ACC112 (cell line): ENCODE measurements at regions not wholly inside any gene's neighbourhood (a gene's known extent, or its start where the extent isn't known, plus 50 kb on each side); places are given as distances from the start of the nearest gene placed in this dataset.

ENCODE experiments used
- H2AFZ ChIP-seq: fragments of 200-600 bp; sonication (generic); one replicate; pipeline ENCODE4 v1.6.0; 2017; ENCODE audit warnings: antibody characterized with exemption, low read length; ENCODE audit not compliant: unreplicated experiment
- H3K27ac ChIP-seq: fragments of 200-600 bp; sonication (generic); 2 replicates; pipeline ENCODE4 v1.5.1; 2014; ENCODE audit warnings: low read depth, mild to moderate bottlenecking, antibody characterized with exemption, low read length, moderate library complexity
- H3K27me3 ChIP-seq: fragments of 200-600 bp; sonication (generic); 2 replicates; pipeline ENCODE4 v1.6.1; 2014; ENCODE audit warnings: mild to moderate bottlenecking, antibody characterized with exemption, low read length, moderate library complexity, mixed read lengths; ENCODE audit not compliant: insufficient read depth
- H3K36me3 ChIP-seq: fragments of 200-600 bp; sonication (generic); 2 replicates; pipeline ENCODE4 v1.6.1; 2016; ENCODE audit warnings: mild to moderate bottlenecking, antibody characterized with exemption, low read length, moderate library complexity, mixed read lengths; ENCODE audit not compliant: insufficient read depth
- H3K4me1 ChIP-seq: fragments of 200-600 bp; sonication (generic); one replicate; pipeline ENCODE4 v1.6.1; 2016; ENCODE audit warnings: low read length, mixed read lengths; ENCODE audit not compliant: insufficient read depth, unreplicated experiment, control insufficient read depth
- H3K4me3 ChIP-seq: fragments of 200-600 bp; sonication (generic); 2 replicates; pipeline ENCODE4 v1.5.1; 2014; ENCODE audit warnings: mild to moderate bottlenecking, low read depth, low read length
- H3K79me2 ChIP-seq: fragments of 200-600 bp; sonication (generic); one replicate; pipeline ENCODE4 v1.6.0; 2016; ENCODE audit warnings: low read length; ENCODE audit not compliant: control insufficient read depth, unreplicated experiment, insufficient read depth

DNA sequence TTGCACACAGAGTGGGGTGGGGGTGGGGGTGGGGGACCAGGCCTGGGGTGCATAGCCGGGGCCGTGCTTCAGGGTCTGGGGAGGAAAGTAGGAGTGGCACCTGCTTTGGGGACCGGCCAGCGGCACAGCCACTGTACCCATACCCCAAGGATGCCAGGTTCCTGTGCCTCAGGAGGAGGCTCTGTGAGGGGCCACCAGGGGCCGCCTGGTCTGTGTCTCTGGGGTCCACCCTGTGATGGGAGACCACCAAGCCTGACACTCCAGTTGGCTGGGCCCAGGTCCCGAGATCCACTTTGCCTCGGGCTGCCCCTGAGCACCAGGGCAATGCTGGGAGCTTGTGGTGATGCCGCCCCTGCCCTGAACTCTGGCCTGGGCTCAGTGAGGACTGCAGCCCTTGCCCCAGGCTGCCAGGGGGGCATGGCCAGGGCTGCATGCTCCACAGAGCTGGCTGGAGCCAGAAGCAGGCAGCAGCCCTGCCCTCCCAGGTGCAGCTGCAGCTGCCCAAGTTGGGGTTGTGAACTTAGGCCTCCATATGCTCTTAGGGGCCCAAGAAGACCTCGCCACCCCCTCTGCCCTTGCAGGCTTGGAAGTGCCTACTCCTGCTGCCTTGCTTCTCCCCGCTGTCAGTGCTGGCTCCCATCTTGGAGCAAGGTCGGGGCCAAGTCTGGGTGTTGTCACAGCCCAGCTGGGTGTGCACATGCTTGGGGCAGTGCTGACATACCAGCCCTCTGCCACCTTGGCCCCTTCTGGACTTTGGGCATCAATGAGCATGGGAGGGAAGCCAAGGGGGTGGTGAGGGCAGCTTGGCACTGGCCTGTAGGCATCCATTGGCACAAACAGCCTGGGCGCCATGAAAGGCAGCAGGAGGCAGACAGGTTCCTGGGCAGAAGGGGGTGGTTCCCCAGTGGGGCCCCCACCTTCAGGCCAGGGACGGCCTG is 123.3 kb upstream of the THY1 start:
- H3K4me3 ChIP-seq: no peak overlapping the region
- H2AFZ ChIP-seq: no peak overlapping the region
- H3K27ac ChIP-seq: no peak overlapping the region
- H3K27me3 ChIP-seq: peaks cover 18% of the 10 kb centered on the region
- H3K4me1 ChIP-seq: no peaks in the 10 kb centered on the region
- no peaks in the 10 kb centered on the region for H3K36me3 ChIP-seq
- H3K79me2 ChIP-seq: no peaks in the 10 kb centered on the region

DNA sequence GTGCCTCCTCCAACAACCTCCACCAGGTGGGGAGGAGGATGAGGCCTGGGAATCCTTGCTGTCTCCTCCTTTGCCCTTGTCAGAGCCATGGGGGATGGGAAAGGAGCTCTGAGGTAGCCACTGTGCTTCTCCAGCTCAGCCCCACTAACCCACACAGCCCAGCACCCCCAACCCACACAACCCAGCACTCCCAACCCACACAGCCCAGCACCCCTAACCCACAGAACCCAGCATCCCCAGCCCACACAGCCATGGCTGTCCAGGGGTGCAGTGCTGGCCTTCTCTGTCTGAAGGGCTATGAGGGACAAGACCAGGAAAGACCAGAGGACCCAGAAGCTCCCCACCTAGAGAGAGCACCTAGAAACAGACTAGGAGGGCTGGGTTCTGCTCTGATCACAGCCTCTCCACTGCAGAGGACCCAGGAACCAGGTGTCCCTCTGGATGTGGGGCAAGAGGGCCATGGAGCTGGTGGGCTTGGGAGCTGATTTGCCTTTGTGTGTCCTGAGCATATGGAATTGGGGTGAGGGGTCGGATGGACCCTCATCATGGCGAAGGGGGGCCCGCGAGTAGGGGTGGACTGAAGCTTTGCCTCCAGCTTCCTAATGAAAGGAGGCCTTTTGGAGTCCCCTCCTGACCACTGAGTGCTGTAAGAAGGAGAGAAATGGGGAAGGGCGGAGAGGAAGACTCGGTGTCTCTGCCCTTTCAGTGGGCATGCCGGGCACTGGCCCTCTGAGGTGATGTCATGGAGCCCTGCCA is 117.6 kb upstream of the THY1 start:
- peaks cover 22% of the 10 kb centered on the region for H3K27me3 ChIP-seq
- H3K4me3 ChIP-seq: no peak overlapping the region
- no peak overlapping the region for H2AFZ ChIP-seq
- H3K79me2 ChIP-seq: no peaks in the 10 kb centered on the region
- H3K4me1 ChIP-seq: no peaks in the 10 kb centered on the region
- H3K27ac ChIP-seq: no peak overlapping the region
- no peaks in the 10 kb centered on the region for H3K36me3 ChIP-seq

DNA sequence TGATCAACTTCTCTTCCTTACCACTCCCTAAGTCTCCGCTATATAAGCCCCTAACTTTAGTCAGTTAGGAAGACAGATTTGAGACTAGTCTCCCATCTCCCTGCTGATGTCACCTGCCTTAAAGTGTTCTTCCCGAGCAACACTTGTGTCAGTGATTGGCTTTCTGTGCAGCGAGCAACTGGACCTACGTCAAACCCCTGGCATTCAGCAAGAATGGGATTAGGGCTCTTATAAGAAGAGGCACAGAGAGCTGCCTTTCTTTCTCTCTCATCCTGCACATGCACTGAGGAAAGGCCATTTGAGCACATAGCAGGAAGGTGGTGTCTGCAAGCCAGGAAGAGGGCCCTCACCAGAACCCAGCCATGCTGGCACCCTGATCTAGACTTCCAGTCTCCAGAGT is 116.6 kb upstream of the THY1 start:
- H3K79me2 ChIP-seq: no peaks in the 10 kb centered on the region
- no peaks in the 10 kb centered on the region for H3K4me1 ChIP-seq
- H3K36me3 ChIP-seq: no peaks in the 10 kb centered on the region
- peaks cover 22% of the 10 kb centered on the region for H3K27me3 ChIP-seq
- no peak overlapping the region for H3K4me3 ChIP-seq
- H3K27ac ChIP-seq: no peak overlapping the region
- H2AFZ ChIP-seq: no peak overlapping the region

DNA sequence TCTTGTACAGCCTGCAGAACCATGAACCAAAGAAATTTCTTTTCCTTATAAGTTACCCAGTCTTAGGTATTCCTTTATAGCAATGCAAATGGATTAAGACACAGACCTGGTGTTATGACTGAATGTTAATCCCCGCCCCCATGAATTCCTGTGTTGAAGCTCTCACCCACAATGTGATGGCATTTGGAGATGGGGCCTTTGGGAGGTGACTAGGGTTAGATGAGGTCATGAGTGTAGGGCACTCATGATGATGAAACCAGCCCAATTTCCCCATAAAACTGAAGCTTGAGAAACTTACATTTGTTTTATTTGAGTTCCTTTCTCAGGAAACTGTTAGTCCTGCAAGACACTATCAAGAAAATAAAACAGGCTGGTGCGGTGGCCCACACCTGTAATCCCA is 115.8 kb upstream of the THY1 start:
- Histone ChIP-seq H3K36me3 (no peaks in the 10 kb centered on the region), H2AFZ (no peak overlapping the region), H3K27me3 (peaks cover 18% of the 10 kb centered on the region), H3K4me3 (no peak overlapping the region), H3K79me2 (no peaks in the 10 kb centered on the region), H3K4me1 (peaks cover 7% of the 10 kb centered on the region), H3K27ac (no peak overlapping the region)

DNA sequence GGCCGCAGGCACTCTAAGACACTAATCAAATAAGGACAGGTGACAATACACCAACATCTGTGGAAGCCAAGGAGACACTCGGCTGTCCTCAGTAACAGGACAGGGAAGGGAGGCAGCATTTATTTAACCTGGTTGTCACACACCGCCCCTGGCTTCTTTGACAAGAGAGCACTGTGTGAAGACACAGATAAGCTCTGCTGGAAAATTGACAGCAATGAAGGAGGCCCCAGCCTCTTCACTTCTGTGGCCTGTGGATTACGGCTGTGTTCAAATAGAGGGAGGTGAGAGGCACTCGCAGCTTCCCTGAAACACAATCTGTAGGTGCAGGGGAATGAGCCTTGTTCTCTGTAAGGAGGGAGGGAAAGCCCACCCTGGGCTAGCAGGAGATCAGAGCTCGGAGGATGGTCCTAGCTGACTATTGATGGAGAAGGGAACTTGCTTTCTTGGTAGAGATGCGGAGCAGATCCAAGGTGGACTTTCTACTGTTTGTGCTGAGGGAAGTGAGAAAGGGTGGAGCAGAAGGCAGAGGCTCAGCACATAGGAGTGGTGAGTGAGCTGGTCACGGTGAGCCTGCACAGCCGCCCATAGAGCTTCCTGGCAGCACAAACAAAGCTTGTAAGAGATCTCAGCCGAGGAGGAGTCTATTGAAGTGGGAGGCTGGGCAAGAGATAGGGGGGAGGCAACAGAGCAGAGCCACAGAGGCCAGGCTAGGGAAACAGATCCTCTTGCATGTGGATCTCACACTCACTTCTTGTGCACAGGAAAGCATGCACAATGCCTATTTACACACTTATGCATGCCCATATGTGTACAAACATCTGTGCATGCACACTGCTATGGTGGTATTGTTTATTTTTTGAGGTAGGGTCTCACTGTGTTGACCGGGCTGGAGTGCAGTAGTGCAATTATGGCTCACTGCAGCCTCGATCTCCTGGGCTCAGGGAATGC is 114.6 kb upstream of the THY1 start:
- Histone ChIP-seq H3K4me3 (no peak overlapping the region), H3K27me3 (peaks cover 18% of the 10 kb centered on the region), H2AFZ (no peak overlapping the region), H3K79me2 (no peaks in the 10 kb centered on the region), H3K4me1 (peaks cover 7% of the 10 kb centered on the region), H3K27ac (no peak overlapping the region), H3K36me3 (no peaks in the 10 kb centered on the region)

DNA sequence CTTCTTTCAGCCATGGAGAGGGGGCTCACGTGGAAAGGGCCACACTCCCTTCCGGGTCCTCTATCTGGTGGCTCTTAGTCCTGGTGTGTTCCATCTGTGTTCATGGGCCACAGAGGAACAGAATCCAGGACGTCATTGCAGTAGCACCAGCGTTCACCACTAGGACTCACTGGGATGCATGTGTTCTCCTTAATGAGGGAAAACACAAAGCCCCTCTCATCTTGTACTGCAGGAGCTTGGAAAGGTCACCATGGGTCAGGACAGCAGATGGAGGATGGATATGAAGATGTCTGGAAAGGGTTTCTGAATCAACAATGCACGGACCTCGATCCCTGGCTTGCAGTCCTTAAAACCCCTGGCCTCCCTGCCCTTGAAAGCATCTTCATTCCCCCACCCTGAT is 113.8 kb upstream of the THY1 start:
- Histone ChIP-seq H3K27me3 (peaks cover 25% of the 10 kb centered on the region), H3K27ac (no peak overlapping the region), H3K4me3 (no peak overlapping the region)

DNA sequence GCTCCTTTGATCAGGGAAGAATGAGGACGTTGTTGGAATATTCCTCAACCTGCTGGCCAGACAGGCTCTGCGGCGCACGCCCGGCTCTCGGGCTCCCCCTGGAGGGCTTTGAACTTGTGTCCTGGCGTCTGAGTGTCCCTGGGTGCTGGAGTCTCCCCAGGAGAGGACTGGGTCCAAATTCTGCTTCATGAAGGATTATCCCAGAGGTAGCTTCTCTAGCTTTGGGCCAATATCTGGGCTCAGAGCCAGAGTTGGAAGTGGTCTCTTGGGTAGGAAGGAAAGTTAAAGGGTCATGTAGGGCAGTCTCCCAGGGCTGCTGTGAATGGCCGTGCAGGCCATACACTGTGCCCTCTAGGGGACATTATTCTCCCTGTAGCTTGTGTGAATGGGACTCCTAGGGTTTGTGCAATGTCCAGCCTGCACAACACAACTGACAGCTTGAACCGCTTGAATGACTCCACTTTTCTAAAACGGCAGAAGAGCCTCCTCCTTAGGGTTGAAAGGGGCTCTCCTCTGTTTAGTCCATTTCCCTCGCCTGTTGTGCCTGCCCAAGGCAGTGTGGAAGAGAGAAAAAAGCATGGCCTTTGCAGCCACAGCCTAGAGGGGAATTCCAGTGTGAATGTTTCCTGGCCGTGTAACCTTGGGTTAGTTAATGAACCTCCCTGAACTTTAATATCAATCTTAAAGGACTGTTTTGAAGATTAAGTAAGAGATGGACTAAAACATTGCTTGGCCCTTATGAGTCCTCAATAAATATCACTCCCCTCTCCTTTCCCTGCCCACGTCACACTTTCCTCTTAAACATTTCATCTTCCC is 111.2 kb upstream of the THY1 start:
- H3K27me3 ChIP-seq: peaks cover 45% of the 10 kb centered on the region
- H3K27ac ChIP-seq: no peak overlapping the region
- H3K79me2 ChIP-seq: no peaks in the 10 kb centered on the region
- H2AFZ ChIP-seq: no peak overlapping the region
- peaks cover 7% of the 10 kb centered on the region for H3K4me1 ChIP-seq
- H3K36me3 ChIP-seq: no peaks in the 10 kb centered on the region
- no peak overlapping the region for H3K4me3 ChIP-seq

More for the DNA sequence above, 113.8 kb upstream of the THY1 start:
- H2AFZ ChIP-seq: no peak overlapping the region
- no peaks in the 10 kb centered on the region for H3K36me3 ChIP-seq
- H3K79me2 ChIP-seq: no peaks in the 10 kb centered on the region
- peaks cover 7% of the 10 kb centered on the region for H3K4me1 ChIP-seq

DNA sequence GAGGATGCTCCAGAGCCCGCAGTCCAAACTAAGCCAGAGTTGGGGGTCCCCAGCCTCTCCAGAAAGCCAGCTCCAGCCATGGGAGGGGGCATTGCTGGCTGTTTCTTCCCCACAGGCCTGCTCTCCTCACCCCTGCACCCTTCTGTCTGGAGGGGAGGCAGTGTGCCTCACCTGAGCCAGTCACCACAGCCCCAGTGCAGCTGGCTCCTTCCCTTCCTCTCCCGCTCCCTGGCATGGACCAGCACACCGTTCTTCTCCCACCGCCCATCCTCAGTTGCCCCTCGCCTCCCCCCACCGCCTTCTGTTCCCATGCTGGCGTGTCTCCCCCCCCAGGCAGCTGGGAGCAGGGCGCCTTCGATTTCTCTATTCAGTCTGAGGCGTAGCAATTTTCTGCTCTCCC is 110.5 kb upstream of the THY1 start:
- Histone ChIP-seq H3K4me3 (no peak overlapping the region), H3K4me1 (peaks cover 7% of the 10 kb centered on the region), H3K36me3 (no peaks in the 10 kb centered on the region), H3K27ac (no peak overlapping the region), H3K79me2 (no peaks in the 10 kb centered on the region), H2AFZ (no peak overlapping the region), H3K27me3 (peaks cover 49% of the 10 kb centered on the region)

DNA sequence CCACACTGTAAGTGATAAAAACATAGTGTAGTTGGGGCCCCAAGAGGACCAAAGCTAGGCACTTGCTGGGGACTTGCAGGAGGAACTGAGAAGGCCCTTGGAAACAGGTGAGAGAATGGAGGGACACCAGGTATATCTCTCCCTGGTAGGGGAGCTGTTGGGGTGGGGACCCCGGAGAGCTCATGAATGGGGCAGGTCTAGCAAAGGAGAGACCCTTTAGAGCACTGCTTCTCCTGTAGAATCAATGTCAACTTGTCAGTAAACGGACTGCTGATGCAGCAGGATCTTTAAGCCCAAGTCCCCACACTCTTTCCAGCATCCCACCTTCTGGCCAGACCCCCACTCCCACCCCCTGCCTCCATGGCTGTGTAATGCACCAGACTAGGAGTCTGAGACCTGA is 109.6 kb upstream of the THY1 start:
- Histone ChIP-seq H3K79me2 (no peaks in the 10 kb centered on the region), H3K4me3 (no peak overlapping the region), H3K27ac (no peak overlapping the region), H3K4me1 (peaks cover 7% of the 10 kb centered on the region), H3K27me3 (peaks cover 51% of the 10 kb centered on the region), H3K36me3 (no peaks in the 10 kb centered on the region), H2AFZ (no peak overlapping the region)
